GM19035 (cell line): ENCODE measurements at regions not wholly inside any gene's neighbourhood (a gene's known extent, or its start where the extent isn't known, plus 50 kb on each side); places are given as distances from the start of the nearest gene placed in this dataset.
"Not testable (repeated sequence)": the region's sequence is repeated elsewhere in the genome, so short reads cannot be mapped to it uniquely, and the experiment has no call there.

Source experiments
- ATAC-seq: cut with Tn5 transposase; IDR thresholded peaks from one replicate; pipeline ENCODE4 v1.9.1; 2021; ENCODE audit not compliant: unreplicated experiment

- ATAC-seq = peak; percentile 84
These were observed 56.7 kb upstream of the GOLGA8R start for GRCh38 chr15:30470601-30471365.

DNA sequence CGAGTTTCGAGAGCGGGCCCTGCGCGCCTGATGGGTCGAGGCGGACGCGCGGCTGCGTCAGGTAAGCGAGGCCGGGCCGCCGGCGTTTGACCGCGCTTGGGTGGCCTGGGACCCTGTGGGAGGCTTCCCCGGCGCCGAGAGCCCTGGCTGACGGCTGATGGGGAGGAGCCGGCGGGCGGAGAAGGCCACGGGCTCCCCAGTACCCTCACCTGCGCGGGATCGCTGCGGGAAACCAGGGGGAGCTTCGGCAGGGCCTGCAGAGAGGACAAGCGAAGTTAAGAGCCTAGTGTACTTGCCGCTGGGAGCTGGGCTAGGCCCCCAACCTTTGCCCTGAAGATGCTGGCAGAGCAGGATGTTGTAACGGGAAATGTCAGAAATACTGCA, 57.3 kb upstream of the GOLGA8R start:
- not testable (repeated sequence) for ATAC-seq

DNA sequence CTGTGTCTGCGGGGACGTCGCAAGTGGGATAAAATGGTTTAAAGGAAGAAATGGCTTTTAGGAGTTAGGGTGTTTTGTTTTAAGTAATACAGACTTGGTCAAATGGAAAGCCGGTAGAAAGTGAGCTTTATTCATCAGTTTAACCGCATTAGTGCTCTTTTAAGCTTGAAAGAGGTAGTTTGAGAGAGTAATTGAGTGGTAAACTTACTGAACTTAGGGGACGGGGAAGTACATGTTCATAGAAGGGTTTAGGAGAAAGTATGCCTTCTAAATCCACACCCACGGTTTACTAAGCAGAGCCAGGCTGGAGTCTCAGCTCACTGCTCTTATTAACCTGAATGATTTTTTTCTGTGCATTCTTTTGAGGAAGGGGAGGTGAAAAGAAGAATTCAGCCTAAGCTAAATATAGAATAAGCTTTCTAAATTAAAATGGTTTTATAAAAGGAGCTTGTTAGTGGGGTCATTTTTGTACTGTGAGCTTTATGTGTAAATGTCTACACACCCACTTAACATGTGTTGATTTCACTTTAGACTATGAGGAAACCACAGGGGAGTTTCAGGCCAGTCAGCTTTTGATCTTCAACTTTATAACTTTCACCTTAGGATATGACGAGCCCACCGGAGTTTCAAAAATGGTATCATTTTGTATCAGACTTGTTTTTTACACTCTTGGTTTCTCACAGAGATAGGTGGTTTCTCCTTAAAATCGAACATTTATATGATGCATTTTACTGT, 57.9 kb upstream of the GOLGA8R start:
- ATAC-seq = not testable (repeated sequence)

DNA sequence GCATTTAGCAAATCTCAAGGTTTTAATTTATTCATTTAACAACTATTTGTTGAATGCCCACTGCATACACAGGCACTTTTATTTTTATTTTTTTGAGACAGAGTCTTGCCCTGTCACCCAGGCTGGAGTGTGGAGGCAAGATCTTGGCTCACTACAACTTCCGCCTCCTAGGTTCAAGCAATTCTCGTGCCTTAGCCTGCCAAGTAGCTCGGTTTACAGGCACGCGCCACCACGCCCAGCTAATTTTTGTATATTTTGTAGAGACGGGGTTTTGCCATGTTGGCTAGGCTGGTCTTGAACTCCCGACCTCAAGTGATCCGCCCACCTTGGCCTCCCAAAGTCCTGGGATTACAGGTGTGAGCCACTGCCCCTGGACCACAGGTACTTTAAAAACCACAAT, 67.0 kb upstream of the GOLGA8Q start:
- not testable (repeated sequence) for ATAC-seq

- ATAC-seq = not testable (repeated sequence)
These were observed 62.6 kb upstream of the GOLGA8Q start for GRCh38 chr15:30489237-30489636.

DNA sequence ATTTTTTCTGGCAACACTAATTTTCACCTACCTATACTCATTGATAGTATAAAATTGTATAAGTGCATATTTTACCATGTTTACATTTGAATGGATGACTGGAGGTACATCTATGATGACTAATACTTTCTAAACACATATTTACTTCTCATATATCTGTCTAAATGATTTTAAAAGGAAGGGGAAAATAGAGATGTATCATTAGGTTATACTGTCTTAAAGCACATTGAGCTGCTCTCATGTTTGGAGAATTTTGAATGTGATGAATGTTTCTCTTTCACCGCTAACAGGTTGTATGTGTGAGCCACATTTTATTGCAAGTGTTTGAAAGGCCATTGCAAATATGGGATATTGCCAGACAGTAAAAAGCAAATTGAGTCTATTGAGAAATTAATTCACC, 61.5 kb upstream of the GOLGA8Q start:
- not testable (repeated sequence) for ATAC-seq

- ATAC-seq = not testable (repeated sequence)
These were observed 57.9 kb upstream of the GOLGA8Q start for GRCh38 chr15:30493947-30494346.

- ATAC-seq = not testable (repeated sequence)
These were observed 54.6 kb upstream of the GOLGA8Q start for GRCh38 chr15:30497275-30497674.

DNA sequence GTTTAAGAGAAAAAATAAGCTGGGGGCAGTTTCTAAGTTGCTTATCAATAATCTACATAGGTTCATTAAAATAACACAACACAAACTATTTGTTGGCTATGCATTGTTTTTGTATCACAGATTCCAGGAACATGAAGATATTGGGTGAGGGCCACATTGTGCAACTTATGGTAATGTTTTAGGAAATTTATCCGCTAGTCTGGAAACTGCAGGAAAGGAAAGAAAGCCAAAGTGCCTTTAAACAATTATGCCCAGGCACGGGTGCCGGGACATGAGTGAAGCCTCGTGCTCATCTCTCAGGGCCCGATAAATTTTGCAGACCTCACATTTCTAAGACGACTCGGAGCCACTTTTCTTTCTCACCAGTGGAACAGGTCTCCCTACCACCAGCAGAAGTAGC, 52.6 kb upstream of the GOLGA8Q start:
- not testable (repeated sequence) for ATAC-seq

GRCh38 chr15:30500511-30500910, 51.3 kb upstream of the GOLGA8Q start:
- not testable (repeated sequence) for ATAC-seq
